Osteocyte (in vitro differentiated cells): ENCODE measurements at regions not wholly inside any gene's neighbourhood (a gene's known extent, or its start where the extent isn't known, plus 50 kb on each side); places are given as distances from the start of the nearest gene placed in this dataset.

Source experiments
- DNase-seq: peaks from one replicate; pipeline ENCODE4 v3.0.0; 2021; ENCODE audit warnings: mixed read lengths; ENCODE audit not compliant: unreplicated experiment; ENCODE audit errors: extremely low spot score
- H3K27ac Mint-ChIP-seq: one replicate; pipeline ENCODE4 v1.8.0; 2021; ENCODE audit warnings: mild to moderate bottlenecking, mixed read lengths; ENCODE audit not compliant: unreplicated experiment
- H3K27me3 Mint-ChIP-seq: one replicate; pipeline ENCODE4 v1.8.0; 2021; ENCODE audit warnings: mixed read lengths; ENCODE audit not compliant: unreplicated experiment
- H3K36me3 Mint-ChIP-seq: one replicate; pipeline ENCODE4 v1.8.0; 2021; ENCODE audit warnings: mixed read lengths; ENCODE audit not compliant: unreplicated experiment
- H3K4me1 Mint-ChIP-seq: one replicate; pipeline ENCODE4 v1.8.0; 2021; ENCODE audit warnings: mixed read lengths; ENCODE audit not compliant: unreplicated experiment
- H3K4me3 Mint-ChIP-seq: one replicate; pipeline ENCODE4 v1.8.0; 2021; ENCODE audit warnings: mild to moderate bottlenecking, moderate library complexity, mixed read lengths; ENCODE audit not compliant: unreplicated experiment
- H3K9me3 Mint-ChIP-seq: one replicate; pipeline ENCODE4 v1.8.0; 2021; ENCODE audit warnings: mixed read lengths; ENCODE audit not compliant: unreplicated experiment
- CTCF ChIP-seq: fragments of 200-600 bp; sonication (generic); IDR thresholded peaks from 2 replicates; pipeline ENCODE4 v1.5.0; 2021; ENCODE audit warnings: antibody characterized with exemption, mild to moderate bottlenecking, moderate library complexity

- Mint-ChIP-seq H3K27me3 (no peaks in the 10 kb centered on the region), H3K36me3 (peaks cover 2% of the 10 kb centered on the region), H3K4me1 (peaks cover 11% of the 10 kb centered on the region), H3K4me3 (no peak overlapping the region), H3K27ac (no peak overlapping the region), H3K9me3 (peaks cover 9% of the 10 kb centered on the region)
- TF ChIP-seq CTCF, result no peak
- DNase-seq, result no peak
Measured at GRCh38 chr3:106748472-106749262, 628.6 kb upstream of the CCDC54 start.

- H3K27me3 Mint-ChIP-seq, result no peaks in the 10 kb centered on the region
- H3K36me3 Mint-ChIP-seq, result peaks cover 11% of the 10 kb centered on the region
- TF ChIP-seq CTCF, result no peak
- no peak for DNase-seq
- H3K27ac Mint-ChIP-seq, result no peak overlapping the region
- peaks cover 19% of the 10 kb centered on the region for H3K9me3 Mint-ChIP-seq
- H3K4me3 Mint-ChIP-seq, result no peak overlapping the region
- peaks cover 11% of the 10 kb centered on the region for H3K4me1 Mint-ChIP-seq
Measured at GRCh38 chr3:106750092-106750491, 627.1 kb upstream of the CCDC54 start.

- no peak overlapping the region for H3K27ac Mint-ChIP-seq
- peaks cover 21% of the 10 kb centered on the region for H3K9me3 Mint-ChIP-seq
- H3K27me3 Mint-ChIP-seq, result no peaks in the 10 kb centered on the region
- H3K4me3 Mint-ChIP-seq, result no peak overlapping the region
- H3K4me1 Mint-ChIP-seq, result peaks cover 2% of the 10 kb centered on the region
- no peak for DNase-seq
- TF ChIP-seq CTCF, result no peak
- peaks cover 14% of the 10 kb centered on the region for H3K36me3 Mint-ChIP-seq
Measured at GRCh38 chr3:106755336-106755735, 621.9 kb upstream of the CCDC54 start.

- H3K4me1 Mint-ChIP-seq, result peaks cover 2% of the 10 kb centered on the region
- H3K36me3 Mint-ChIP-seq, result peaks cover 14% of the 10 kb centered on the region
- H3K27ac Mint-ChIP-seq, result no peak overlapping the region
- no peak for DNase-seq
- no peak overlapping the region for H3K4me3 Mint-ChIP-seq
- no peak for TF ChIP-seq CTCF
- peaks cover 21% of the 10 kb centered on the region for H3K9me3 Mint-ChIP-seq
- H3K27me3 Mint-ChIP-seq, result no peaks in the 10 kb centered on the region
Measured at GRCh38 chr3:106756901-106757300, 620.3 kb upstream of the CCDC54 start.

GRCh38 chr3:106758459-106758858 lies 618.8 kb upstream of the CCDC54 start:
- peaks cover 2% of the 10 kb centered on the region for H3K4me1 Mint-ChIP-seq
- no peak for TF ChIP-seq CTCF
- H3K27me3 Mint-ChIP-seq, result no peaks in the 10 kb centered on the region
- H3K27ac Mint-ChIP-seq, result no peak overlapping the region
- no peak for DNase-seq
- H3K36me3 Mint-ChIP-seq, result peaks cover 11% of the 10 kb centered on the region
- peaks cover 12% of the 10 kb centered on the region for H3K9me3 Mint-ChIP-seq
- H3K4me3 Mint-ChIP-seq, result no peak overlapping the region
